G401 (cell line): ENCODE measurements at regions not wholly inside any gene's neighbourhood (a gene's known extent, or its start where the extent isn't known, plus 50 kb on each side); places are given as distances from the start of the nearest gene placed in this dataset.

Experiments used
- DNase-seq: peaks from one replicate; pipeline ENCODE4 v3.0.0-alpha.2; 2015; ENCODE audit warnings: low spot score
- in situ Hi-C: cut with HindIII; loops from 2 replicates; pipeline ENCODE4 v1.10.0; 2016; ENCODE audit warnings: low sequenced_read_pairs, mixed read lengths

GRCh38 chr16:56097306-56097705 is 94.0 kb upstream of the GNAO1 start:
- no peak for DNase-seq
- in situ Hi-C loops, result no loop called here

- no peak for DNase-seq
- in situ Hi-C loops, result no loop called here
These were observed 97.1 kb upstream of the GNAO1 start for GRCh38 chr16:56094231-56094630.

- in situ Hi-C loops, result no loop called here
- no peak for DNase-seq
These were observed 98.2 kb upstream of the GNAO1 start for GRCh38 chr16:56093055-56093454.

GRCh38 chr16:56090076-56090475 is 101.2 kb upstream of the GNAO1 start:
- DNase-seq, result no peak
- in situ Hi-C loops, result no loop called here

GRCh38 chr16:56087626-56088025 is 103.7 kb upstream of the GNAO1 start:
- no peak for DNase-seq
- in situ Hi-C loops, result no loop called here

GRCh38 chr16:56081371-56081770 is 109.9 kb upstream of the GNAO1 start:
- DNase-seq, result no peak
- in situ Hi-C loops, result no loop called here

- no peak for DNase-seq
- in situ Hi-C loops, result no loop called here
These were observed 115.4 kb upstream of the GNAO1 start for GRCh38 chr16:56075732-56076388.

- no peak for DNase-seq
These were observed 117.8 kb upstream of the GNAO1 start for GRCh38 chr16:56073508-56073907.

GRCh38 chr16:56072096-56072495 is 119.2 kb upstream of the GNAO1 start:
- in situ Hi-C loops, result no loop called here
- DNase-seq, result no peak

More at GRCh38 chr16:56073508-56073907, 117.8 kb upstream of the GNAO1 start:
- in situ Hi-C loops, result no loop called here

- no peak for DNase-seq
- in situ Hi-C loops, result no loop called here
These were observed 122.5 kb upstream of the GNAO1 start for GRCh38 chr16:56068816-56069215.

- no peak for DNase-seq
- in situ Hi-C loops, result no loop called here
These were observed 123.0 kb upstream of the GNAO1 start for GRCh38 chr16:56068314-56068713.

GRCh38 chr16:56067406-56067805 is 123.9 kb upstream of the GNAO1 start:
- in situ Hi-C loops, result no loop called here
- DNase-seq, result no peak

GRCh38 chr16:56066617-56067016 is 124.7 kb upstream of the GNAO1 start:
- in situ Hi-C loops, result no loop called here
- DNase-seq, result no peak

- in situ Hi-C loops, result no loop called here
- no peak for DNase-seq
These were observed 128.2 kb upstream of the GNAO1 start for GRCh38 chr16:56063111-56063510.

- DNase-seq, result no peak
- in situ Hi-C loops, result no loop called here
These were observed 134.1 kb upstream of the GNAO1 start for GRCh38 chr16:56057151-56057550.

- DNase-seq, result no peak
- in situ Hi-C loops, result no loop called here
These were observed 140.4 kb upstream of the GNAO1 start for GRCh38 chr16:56050916-56051315.

- no peak for DNase-seq
- in situ Hi-C loops, result no loop called here
These were observed 142.7 kb upstream of the GNAO1 start for GRCh38 chr16:56048425-56049105.

GRCh38 chr16:56047307-56048234 is 143.7 kb upstream of the GNAO1 start:
- in situ Hi-C loops, result no loop called here

GRCh38 chr16:56042416-56042815 is 148.9 kb upstream of the GNAO1 start:
- no peak for DNase-seq
- in situ Hi-C loops, result no loop called here

More at GRCh38 chr16:56047307-56048234, 143.7 kb upstream of the GNAO1 start:
- no peak for DNase-seq

- in situ Hi-C loops, result no loop called here
These were observed 149.6 kb upstream of the GNAO1 start for GRCh38 chr16:56041556-56042140.

More at GRCh38 chr16:56041556-56042140, 149.6 kb upstream of the GNAO1 start:
- DNase-seq, result peak; percentile 75
